ENCODE measurements at regions not wholly inside any gene's neighbourhood (a gene's known extent, or its start where the extent isn't known, plus 50 kb on each side); places are given as distances from the start of the nearest gene placed in this dataset.

DNA sequence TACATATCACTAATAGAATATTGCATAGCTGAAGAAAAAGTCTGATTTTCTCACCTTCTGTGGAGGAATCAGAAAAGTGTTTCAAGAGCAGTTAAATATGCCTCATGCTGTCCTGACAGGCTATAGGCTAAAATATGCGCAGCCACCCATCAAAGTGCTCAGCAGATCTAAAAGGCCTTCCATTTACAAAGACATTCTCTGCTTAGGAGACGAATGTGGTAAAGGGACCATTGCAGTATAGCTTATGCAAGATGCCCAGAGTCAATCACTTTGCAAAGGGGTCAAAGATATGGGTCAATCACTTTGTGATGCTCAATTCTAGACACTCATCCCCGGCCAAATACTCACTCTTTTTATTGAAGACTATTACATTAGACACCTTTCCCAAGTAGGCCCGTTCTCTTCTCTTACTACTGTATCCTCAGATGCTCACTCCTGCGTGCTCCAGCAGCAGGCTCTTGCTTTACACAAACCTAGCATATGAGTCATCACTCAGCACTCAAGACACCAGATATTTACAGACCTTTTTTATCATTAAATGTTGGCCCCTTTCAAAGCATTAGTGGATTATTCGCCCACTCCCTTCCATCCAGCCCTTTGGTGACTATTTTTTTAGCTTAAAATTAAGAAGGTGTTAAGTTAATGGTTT lies 568.2 kb upstream of the CDH18 start:
- H3K4me1 ChIP-seq (ENCODE audit: control insufficient read depth in 1 of 2, low read depth in 2 of 2): no peaks in the 10 kb centered on the region
- ATAC-seq (ENCODE audit: insufficient number of reproducible peaks, low FRiP score, low read depth) (no peak), DNase-seq (ENCODE audit: low spot score) (no peak)

GRCh38 chr5:20555034-20555433 lies 567.0 kb upstream of the CDH18 start:
- H3K27me3 ChIP-seq (replicated peaks; ENCODE audit: insufficient read depth): no peaks in the 10 kb centered on the region
- H3K9me3 ChIP-seq: no peaks in the 10 kb centered on the region
- no peaks in the 10 kb centered on the region for H3K4me1 ChIP-seq (ENCODE audit: control insufficient read depth in 1 of 2, low read depth in 2 of 2)
- no peak for DNase-seq (ENCODE audit: low spot score)
- H3K4me3 ChIP-seq: no peak overlapping the region
- no peaks in the 10 kb centered on the region for H3K36me3 ChIP-seq
- no peak overlapping the region for H3K27ac ChIP-seq
- no peak for TF ChIP-seq CTCF (IDR thresholded peaks at IDR 0.05)
- ATAC-seq (ENCODE audit: insufficient number of reproducible peaks, low FRiP score, low read depth): no peak

More for the DNA sequence above, 568.2 kb upstream of the CDH18 start:
- Histone ChIP-seq H3K4me3 (no peak overlapping the region), H3K36me3 (no peaks in the 10 kb centered on the region), H3K9me3 (no peaks in the 10 kb centered on the region), H3K27ac (no peak overlapping the region), H3K27me3 (replicated peaks; ENCODE audit: insufficient read depth) (no peaks in the 10 kb centered on the region)
- TF ChIP-seq CTCF (IDR thresholded peaks at IDR 0.05): no peak

- Histone ChIP-seq H3K27me3 (replicated peaks; ENCODE audit: insufficient read depth) (no peaks in the 10 kb centered on the region), H3K4me1 (ENCODE audit: control insufficient read depth in 1 of 2, low read depth in 2 of 2) (no peaks in the 10 kb centered on the region), H3K27ac (no peak overlapping the region), H3K9me3 (no peaks in the 10 kb centered on the region), H3K36me3 (no peaks in the 10 kb centered on the region), H3K4me3 (no peak overlapping the region)
- DNase-seq (ENCODE audit: low spot score): no peak
- no peak for ATAC-seq (ENCODE audit: insufficient number of reproducible peaks, low FRiP score, low read depth)
- no peak for TF ChIP-seq CTCF (IDR thresholded peaks at IDR 0.05)
Observed at GRCh38 chr5:20554001-20554400, 566.0 kb upstream of the CDH18 start.

DNA sequence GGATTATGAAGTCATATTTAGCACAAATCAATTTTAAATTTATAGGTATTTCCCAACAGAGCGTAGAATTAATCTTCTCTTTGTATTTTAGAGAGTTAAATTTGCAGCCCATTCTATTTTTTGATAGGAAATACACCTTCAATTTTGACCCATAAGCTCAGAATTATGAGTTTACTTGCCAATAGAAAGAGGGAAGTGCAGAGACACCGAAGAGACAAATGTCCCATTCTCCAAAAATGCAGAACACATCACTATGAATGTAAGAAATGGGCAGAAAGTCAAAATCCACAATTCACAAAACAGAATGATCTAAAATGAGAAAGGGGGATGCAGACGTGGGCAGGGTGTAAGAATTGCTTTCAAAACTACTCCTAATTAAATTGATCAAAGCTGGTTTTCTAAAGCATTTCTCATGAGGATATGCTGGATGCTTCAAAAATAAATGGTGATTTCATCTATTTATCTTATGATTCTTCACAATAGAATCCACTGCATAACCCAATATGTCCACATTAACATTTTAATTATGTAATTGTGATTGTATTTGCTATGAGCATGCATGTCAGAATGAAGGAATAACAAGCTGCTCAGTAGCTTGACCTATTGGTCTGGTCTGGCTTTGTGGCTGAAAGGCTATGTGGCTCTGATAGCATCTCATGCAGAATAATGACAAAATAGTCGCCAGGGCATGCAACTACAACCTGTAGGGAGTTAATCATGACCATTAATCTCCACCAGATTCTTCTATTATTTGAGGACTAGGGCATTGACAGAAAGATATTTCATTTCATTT lies 550.1 kb upstream of the CDH18 start:
- no peak for TF ChIP-seq CTCF (IDR thresholded peaks at IDR 0.05)
- H3K27ac ChIP-seq: no peak overlapping the region

DNA sequence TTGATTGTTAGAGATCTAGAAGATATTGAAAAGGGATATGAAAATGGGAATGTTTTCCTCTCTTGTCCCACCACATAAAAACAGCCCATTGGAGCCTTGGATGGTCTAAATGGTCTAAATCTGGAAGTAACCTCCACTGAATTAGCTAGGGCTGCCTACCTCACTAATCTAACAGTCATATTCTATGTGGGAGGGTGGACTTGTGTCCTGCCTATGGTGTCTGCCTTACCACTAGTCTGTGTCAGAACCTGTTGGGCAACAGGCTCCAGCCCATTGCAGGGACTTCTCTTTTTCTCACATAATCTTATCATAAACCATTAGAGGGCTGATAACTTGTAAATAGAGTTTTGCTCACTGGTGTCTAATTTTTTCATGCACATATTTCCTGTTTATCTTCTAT lies 548.8 kb upstream of the CDH18 start:
- DNase-seq (ENCODE audit: low spot score): no peak
- no peaks in the 10 kb centered on the region for H3K4me1 ChIP-seq (ENCODE audit: control insufficient read depth in 1 of 2, low read depth in 2 of 2)
- H3K4me3 ChIP-seq: no peak overlapping the region
- H3K36me3 ChIP-seq: no peaks in the 10 kb centered on the region
- no peak overlapping the region for H3K27ac ChIP-seq
- no peaks in the 10 kb centered on the region for H3K27me3 ChIP-seq (replicated peaks; ENCODE audit: insufficient read depth)
- no peak for ATAC-seq (ENCODE audit: insufficient number of reproducible peaks, low FRiP score, low read depth)
- TF ChIP-seq CTCF (IDR thresholded peaks at IDR 0.05): no peak
- no peaks in the 10 kb centered on the region for H3K9me3 ChIP-seq

More for the DNA sequence above, 550.1 kb upstream of the CDH18 start:
- Histone ChIP-seq H3K4me1 (ENCODE audit: control insufficient read depth in 1 of 2, low read depth in 2 of 2) (no peaks in the 10 kb centered on the region), H3K27me3 (replicated peaks; ENCODE audit: insufficient read depth) (no peaks in the 10 kb centered on the region), H3K36me3 (no peaks in the 10 kb centered on the region), H3K9me3 (no peaks in the 10 kb centered on the region), H3K4me3 (no peak overlapping the region)
- ATAC-seq (ENCODE audit: insufficient number of reproducible peaks, low FRiP score, low read depth) (no peak), DNase-seq (ENCODE audit: low spot score) (no peak)
